ENCODE measurements at regions not wholly inside any gene's neighbourhood (a gene's known extent, or its start where the extent isn't known, plus 50 kb on each side); places are given as distances from the start of the nearest gene placed in this dataset.

- no peak for DNase-seq (ENCODE audit: low read depth in 2 of 2)
Observed at GRCh38 chr12:93103154-93103553, 174.1 kb upstream of the EEA1 start.

- no peak for DNase-seq (ENCODE audit: low read depth in 2 of 2)
Observed at GRCh38 chr12:93104535-93104934, 175.4 kb upstream of the EEA1 start.

- DNase-seq (ENCODE audit: low read depth in 2 of 2), result no peak
Observed at GRCh38 chr12:93106910-93107309, 177.8 kb upstream of the EEA1 start.

GRCh38 chr12:93107514-93108312 is 178.6 kb upstream of the EEA1 start:
- no peak for DNase-seq (ENCODE audit: low read depth in 2 of 2)

GRCh38 chr12:93108985-93109384 is 179.9 kb upstream of the EEA1 start:
- no peak for DNase-seq (ENCODE audit: low read depth in 2 of 2)

GRCh38 chr12:93109551-93110203 is 180.6 kb upstream of the EEA1 start:
- peak; percentile 6 to 22 for DNase-seq (ENCODE audit: low read depth in 2 of 2)

GRCh38 chr12:93111773-93112172 is 182.7 kb upstream of the EEA1 start:
- DNase-seq (ENCODE audit: low read depth in 2 of 2), result no peak

GRCh38 chr12:93113317-93114006 is 184.4 kb upstream of the EEA1 start:
- no peak for DNase-seq (ENCODE audit: low read depth in 2 of 2)

- no peak for DNase-seq (ENCODE audit: low read depth in 2 of 2)
Observed at GRCh38 chr12:93115198-93115601, 186.1 kb upstream of the EEA1 start.

GRCh38 chr12:93115646-93116045 is 186.6 kb upstream of the EEA1 start:
- DNase-seq (ENCODE audit: low read depth in 2 of 2), result no peak

GRCh38 chr12:93116632-93117031 is 187.5 kb upstream of the EEA1 start:
- DNase-seq (ENCODE audit: low read depth in 2 of 2), result no peak

GRCh38 chr12:93121729-93122488 is 192.8 kb upstream of the EEA1 start:
- DNase-seq (ENCODE audit: low read depth in 2 of 2), result no peak

- no peak for DNase-seq (ENCODE audit: low read depth in 2 of 2)
Observed at GRCh38 chr12:93122569-93123091, 193.5 kb upstream of the EEA1 start.

GRCh38 chr12:93125126-93125525 is 196.0 kb upstream of the EEA1 start:
- DNase-seq (ENCODE audit: low read depth in 2 of 2), result no peak

- no peak for DNase-seq (ENCODE audit: low read depth in 2 of 2)
Observed at GRCh38 chr12:93126069-93126474, 197.0 kb upstream of the EEA1 start.

- DNase-seq (ENCODE audit: low read depth in 2 of 2), result no peak
Observed at GRCh38 chr12:93127107-93127560, 198.0 kb upstream of the EEA1 start.

GRCh38 chr12:93127582-93128331 is 198.7 kb upstream of the EEA1 start:
- DNase-seq (ENCODE audit: low read depth in 2 of 2), result no peak

GRCh38 chr12:93128332-93128707 is 199.2 kb upstream of the EEA1 start:
- DNase-seq (ENCODE audit: low read depth in 2 of 2), result no peak

GRCh38 chr12:93130366-93131054 is 201.4 kb upstream of the EEA1 start:
- no peak for DNase-seq (ENCODE audit: low read depth in 2 of 2)

- DNase-seq (ENCODE audit: low read depth in 2 of 2), result no peak
Observed at GRCh38 chr12:93133361-93133760, 204.3 kb upstream of the EEA1 start.

Measured in stimulated activated CD4-positive, alpha-beta T cell treated with anti-CD3 and anti-CD28 coated beads, Interleukin-4, amount 100 ng/mL, for 48 hours (primary cell).